ENCODE measurements at regions not wholly inside any gene's neighbourhood (a gene's known extent, or its start where the extent isn't known, plus 50 kb on each side); places are given as distances from the start of the nearest gene placed in this dataset.
"Not testable (repeated sequence)": the region's sequence is repeated elsewhere in the genome, so short reads cannot be mapped to it uniquely, and the experiment has no call there.

DNA sequence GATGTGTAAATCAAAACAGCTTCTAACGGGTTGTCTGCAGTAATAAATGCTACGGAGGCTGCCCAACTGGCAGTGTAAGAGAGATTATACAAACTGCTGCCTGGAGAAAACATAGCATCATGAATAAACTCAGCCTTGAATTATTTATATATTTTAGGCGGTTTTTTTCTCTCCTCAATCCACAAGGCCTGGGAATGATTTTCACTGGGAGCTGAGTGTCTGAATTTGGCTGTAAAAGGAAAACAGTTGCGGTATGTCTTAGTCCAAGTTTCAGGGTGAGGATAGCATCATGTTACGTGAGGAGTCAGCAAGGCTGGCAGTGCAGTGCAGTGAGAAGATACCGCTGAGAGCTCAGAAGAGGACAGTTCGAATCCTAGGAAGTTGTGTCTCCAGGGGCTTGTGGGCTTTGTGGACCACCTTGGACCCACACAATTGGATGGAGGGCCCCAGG lies 291.5 kb upstream of the BOD1L1 start:
- Histone ChIP-seq H3K9ac (ENCODE audit: low read depth in 1 of 2, low read length in 2 of 2) (no peak overlapping the region), H3K4me3 (ENCODE audit: low read depth in 1 of 2, low read length in 2 of 2) (no peak overlapping the region), H3K36me3 (ENCODE audit: control insufficient read depth in 1 of 2, insufficient read depth in 2 of 2, low read length in 2 of 2) (no peaks in the 10 kb centered on the region), H3K27ac (ENCODE audit: low read depth, low read length) (no peak overlapping the region), H3K4me1 (ENCODE audit: control insufficient read depth in 1 of 2, insufficient read depth in 2 of 2, low read length in 2 of 2) (peaks cover 7 to 14% of the 10 kb centered on the region in 2 donors), H3K9me3 (ENCODE audit: control insufficient read depth in 1 of 2, low read length in 2 of 2) (no peaks in the 10 kb centered on the region), H3K27me3 (ENCODE audit: control insufficient read depth in 1 of 2, insufficient read depth in 2 of 2, low read length in 2 of 2) (no peaks in the 10 kb centered on the region)

DNA sequence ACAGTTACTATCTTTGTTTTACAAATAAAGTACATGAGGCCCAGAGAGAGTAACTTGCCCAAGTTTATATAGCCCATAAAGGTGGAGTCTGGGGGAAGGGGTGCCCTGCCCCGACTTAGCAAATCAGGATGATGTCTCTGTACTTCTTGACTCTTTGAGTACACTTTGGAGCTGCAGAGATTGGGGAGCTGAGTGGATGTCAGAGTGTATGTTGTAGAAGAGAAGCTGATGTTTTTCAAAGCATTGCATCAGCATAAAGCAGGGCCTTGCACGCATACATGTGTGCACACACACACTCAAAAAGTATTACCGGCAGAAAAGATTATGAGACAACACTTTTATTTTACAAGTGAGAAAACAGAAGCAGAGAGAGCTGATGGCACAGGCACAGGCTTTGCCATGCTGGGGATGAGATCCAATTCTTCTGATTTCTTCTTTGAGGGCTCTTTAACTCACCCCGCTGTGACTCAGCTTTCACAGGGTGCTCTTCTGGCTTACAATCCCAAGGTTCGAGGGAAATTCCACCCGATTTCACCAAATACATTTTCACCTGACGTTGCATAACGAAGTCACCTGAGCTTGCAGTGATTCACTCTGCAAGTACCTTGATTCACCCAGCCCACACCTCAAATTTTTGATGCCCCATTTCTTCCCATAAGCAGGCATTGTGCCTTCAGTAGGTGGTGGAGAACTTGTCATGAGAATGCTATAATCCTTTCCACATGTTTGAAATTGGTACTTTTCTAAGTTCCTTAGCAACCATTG lies 292.8 kb upstream of the BOD1L1 start:
- H3K4me1 ChIP-seq (ENCODE audit: control insufficient read depth in 1 of 2, insufficient read depth in 2 of 2, low read length in 2 of 2) = peaks cover 7 to 14% of the 10 kb centered on the region in 2 donors
- H3K36me3 ChIP-seq (ENCODE audit: control insufficient read depth in 1 of 2, insufficient read depth in 2 of 2, low read length in 2 of 2) = no peaks in the 10 kb centered on the region
- H3K4me3 ChIP-seq (ENCODE audit: low read depth in 1 of 2, low read length in 2 of 2) = no peak overlapping the region
- H3K27me3 ChIP-seq (ENCODE audit: control insufficient read depth in 1 of 2, insufficient read depth in 2 of 2, low read length in 2 of 2) = no peaks in the 10 kb centered on the region
- no peak overlapping the region for H3K27ac ChIP-seq (ENCODE audit: low read depth, low read length)
- H3K9me3 ChIP-seq (ENCODE audit: control insufficient read depth in 1 of 2, low read length in 2 of 2) = no peaks in the 10 kb centered on the region
- no peak overlapping the region for H3K9ac ChIP-seq (ENCODE audit: low read depth in 1 of 2, low read length in 2 of 2)

- Histone ChIP-seq H3K4me3 (ENCODE audit: low read depth in 1 of 2, low read length in 2 of 2) (no peak overlapping the region), H3K4me1 (ENCODE audit: control insufficient read depth in 1 of 2, insufficient read depth in 2 of 2, low read length in 2 of 2) (peaks cover 7 to 14% of the 10 kb centered on the region in 2 donors), H3K9ac (ENCODE audit: low read depth in 1 of 2, low read length in 2 of 2) (no peak overlapping the region), H3K27ac (ENCODE audit: low read depth, low read length) (no peak overlapping the region), H3K9me3 (ENCODE audit: control insufficient read depth in 1 of 2, low read length in 2 of 2) (no peaks in the 10 kb centered on the region), H3K36me3 (ENCODE audit: control insufficient read depth in 1 of 2, insufficient read depth in 2 of 2, low read length in 2 of 2) (no peaks in the 10 kb centered on the region), H3K27me3 (ENCODE audit: control insufficient read depth in 1 of 2, insufficient read depth in 2 of 2, low read length in 2 of 2) (no peaks in the 10 kb centered on the region)
Measured at GRCh38 chr4:13920901-13921300, 293.4 kb upstream of the BOD1L1 start.

DNA sequence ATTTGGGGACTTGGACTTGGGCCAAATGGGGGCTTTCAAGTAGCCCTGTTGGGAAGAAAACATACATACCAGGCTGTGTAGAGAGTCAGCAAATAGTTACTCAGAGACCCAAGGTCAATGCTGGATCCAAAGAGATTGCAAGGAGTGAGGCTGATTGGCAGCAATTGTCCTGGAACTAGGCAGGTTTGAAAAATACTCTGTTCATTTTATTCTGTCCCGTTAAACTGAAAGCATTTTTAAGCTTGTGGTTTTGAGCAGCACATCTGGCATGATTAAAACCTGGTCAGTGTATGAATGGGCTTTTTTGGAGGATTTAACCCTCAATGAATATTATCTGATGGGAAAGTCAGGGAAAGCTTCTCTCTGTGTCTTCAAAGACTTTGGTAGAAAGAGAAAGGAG lies 294.3 kb upstream of the BOD1L1 start:
- Histone ChIP-seq H3K27ac (ENCODE audit: low read depth, low read length) (no peak overlapping the region), H3K9me3 (ENCODE audit: control insufficient read depth in 1 of 2, low read length in 2 of 2) (no peaks in the 10 kb centered on the region), H3K4me1 (ENCODE audit: control insufficient read depth in 1 of 2, insufficient read depth in 2 of 2, low read length in 2 of 2) (peaks cover 7 to 14% of the 10 kb centered on the region in 2 donors)

GRCh38 chr4:13922459-13922858 lies 294.9 kb upstream of the BOD1L1 start:
- peaks cover 7 to 8% of the 10 kb centered on the region in 2 donors for H3K4me1 ChIP-seq (ENCODE audit: control insufficient read depth in 1 of 2, insufficient read depth in 2 of 2, low read length in 2 of 2)
- H3K9me3 ChIP-seq (ENCODE audit: control insufficient read depth in 1 of 2, low read length in 2 of 2) = no peaks in the 10 kb centered on the region
- H3K27ac ChIP-seq (ENCODE audit: low read depth, low read length) = no peak overlapping the region
- H3K27me3 ChIP-seq (ENCODE audit: control insufficient read depth in 1 of 2, insufficient read depth in 2 of 2, low read length in 2 of 2) = no peaks in the 10 kb centered on the region
- no peak overlapping the region for H3K9ac ChIP-seq (ENCODE audit: low read depth in 1 of 2, low read length in 2 of 2)
- no peak overlapping the region for H3K4me3 ChIP-seq (ENCODE audit: low read depth in 1 of 2, low read length in 2 of 2)
- no peaks in the 10 kb centered on the region for H3K36me3 ChIP-seq (ENCODE audit: control insufficient read depth in 1 of 2, insufficient read depth in 2 of 2, low read length in 2 of 2)

More for the DNA sequence above, 294.3 kb upstream of the BOD1L1 start:
- H3K27me3 ChIP-seq (ENCODE audit: control insufficient read depth in 1 of 2, insufficient read depth in 2 of 2, low read length in 2 of 2) = no peaks in the 10 kb centered on the region
- H3K4me3 ChIP-seq (ENCODE audit: low read depth in 1 of 2, low read length in 2 of 2) = no peak overlapping the region
- H3K36me3 ChIP-seq (ENCODE audit: control insufficient read depth in 1 of 2, insufficient read depth in 2 of 2, low read length in 2 of 2) = no peaks in the 10 kb centered on the region
- H3K9ac ChIP-seq (ENCODE audit: low read depth in 1 of 2, low read length in 2 of 2) = no peak overlapping the region

GRCh38 chr4:13922873-13923645 lies 295.5 kb upstream of the BOD1L1 start:
- Histone ChIP-seq H3K27ac (ENCODE audit: low read depth, low read length) (no peak overlapping the region), H3K4me3 (ENCODE audit: low read depth in 1 of 2, low read length in 2 of 2) (no peak overlapping the region), H3K36me3 (ENCODE audit: control insufficient read depth in 1 of 2, insufficient read depth in 2 of 2, low read length in 2 of 2) (no peaks in the 10 kb centered on the region), H3K4me1 (ENCODE audit: control insufficient read depth in 1 of 2, insufficient read depth in 2 of 2, low read length in 2 of 2) (peaks cover 2 to 4% of the 10 kb centered on the region in 2 donors), H3K27me3 (ENCODE audit: control insufficient read depth in 1 of 2, insufficient read depth in 2 of 2, low read length in 2 of 2) (no peaks in the 10 kb centered on the region), H3K9ac (ENCODE audit: low read depth in 1 of 2, low read length in 2 of 2) (no peak overlapping the region), H3K9me3 (ENCODE audit: control insufficient read depth in 1 of 2, low read length in 2 of 2) (no peaks in the 10 kb centered on the region)

GRCh38 chr4:13924900-13925299 lies 297.4 kb upstream of the BOD1L1 start:
- not testable (repeated sequence) for H3K27me3 ChIP-seq (ENCODE audit: control insufficient read depth in 1 of 2, insufficient read depth in 2 of 2, low read length in 2 of 2); H3K9ac ChIP-seq (ENCODE audit: low read depth in 1 of 2, low read length in 2 of 2); H3K9me3 ChIP-seq (ENCODE audit: control insufficient read depth in 1 of 2, low read length in 2 of 2); H3K4me3 ChIP-seq (ENCODE audit: low read depth in 1 of 2, low read length in 2 of 2); H3K27ac ChIP-seq (ENCODE audit: low read depth, low read length); H3K36me3 ChIP-seq (ENCODE audit: control insufficient read depth in 1 of 2, insufficient read depth in 2 of 2, low read length in 2 of 2); H3K4me1 ChIP-seq (ENCODE audit: control insufficient read depth in 1 of 2, insufficient read depth in 2 of 2, low read length in 2 of 2)

- Histone ChIP-seq H3K4me3 (ENCODE audit: low read depth in 1 of 2, low read length in 2 of 2) (no peak overlapping the region), H3K27me3 (ENCODE audit: control insufficient read depth in 1 of 2, insufficient read depth in 2 of 2, low read length in 2 of 2) (no peaks in the 10 kb centered on the region), H3K36me3 (ENCODE audit: control insufficient read depth in 1 of 2, insufficient read depth in 2 of 2, low read length in 2 of 2) (no peaks in the 10 kb centered on the region), H3K27ac (ENCODE audit: low read depth, low read length) (no peak overlapping the region), H3K9ac (ENCODE audit: low read depth in 1 of 2, low read length in 2 of 2) (no peak overlapping the region), H3K9me3 (ENCODE audit: control insufficient read depth in 1 of 2, low read length in 2 of 2) (no peaks in the 10 kb centered on the region), H3K4me1 (ENCODE audit: control insufficient read depth in 1 of 2, insufficient read depth in 2 of 2, low read length in 2 of 2) (no peaks in the 10 kb centered on the region)
Measured at GRCh38 chr4:13928214-13928613, 300.7 kb upstream of the BOD1L1 start.

GRCh38 chr4:13930155-13930554 lies 302.6 kb upstream of the BOD1L1 start:
- no peaks in the 10 kb centered on the region for H3K4me1 ChIP-seq (ENCODE audit: control insufficient read depth in 1 of 2, insufficient read depth in 2 of 2, low read length in 2 of 2)
- H3K9me3 ChIP-seq (ENCODE audit: control insufficient read depth in 1 of 2, low read length in 2 of 2) = no peaks in the 10 kb centered on the region
- H3K27me3 ChIP-seq (ENCODE audit: control insufficient read depth in 1 of 2, insufficient read depth in 2 of 2, low read length in 2 of 2) = no peaks in the 10 kb centered on the region
- H3K27ac ChIP-seq (ENCODE audit: low read depth, low read length) = no peak overlapping the region
- no peak overlapping the region for H3K4me3 ChIP-seq (ENCODE audit: low read depth in 1 of 2, low read length in 2 of 2)
- no peak overlapping the region for H3K9ac ChIP-seq (ENCODE audit: low read depth in 1 of 2, low read length in 2 of 2)
- H3K36me3 ChIP-seq (ENCODE audit: control insufficient read depth in 1 of 2, insufficient read depth in 2 of 2, low read length in 2 of 2) = no peaks in the 10 kb centered on the region

DNA sequence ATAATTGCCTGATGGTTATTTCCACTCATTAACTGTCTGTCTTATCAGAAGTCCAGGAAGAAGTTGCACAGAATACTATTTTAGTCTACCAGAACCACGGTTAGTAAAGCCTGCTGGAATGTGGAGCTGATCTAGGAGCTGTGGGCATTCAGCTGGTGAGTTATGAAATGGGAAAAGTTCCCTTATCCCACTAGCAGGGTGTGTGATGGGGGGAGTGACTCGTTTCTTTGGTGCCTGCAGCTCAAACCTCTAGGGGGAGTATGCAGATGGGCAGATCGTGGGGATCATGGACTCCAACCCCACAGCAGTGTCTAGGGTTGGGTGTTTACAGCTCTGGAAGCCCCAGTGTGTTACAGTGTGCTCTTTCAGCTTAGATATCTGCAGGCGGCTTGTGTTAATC lies 305.7 kb upstream of the BOD1L1 start:
- Histone ChIP-seq H3K27me3 (ENCODE audit: control insufficient read depth in 1 of 2, insufficient read depth in 2 of 2, low read length in 2 of 2) (no peaks in the 10 kb centered on the region), H3K9me3 (ENCODE audit: control insufficient read depth in 1 of 2, low read length in 2 of 2) (no peaks in the 10 kb centered on the region), H3K4me1 (ENCODE audit: control insufficient read depth in 1 of 2, insufficient read depth in 2 of 2, low read length in 2 of 2) (no peaks in the 10 kb centered on the region), H3K36me3 (ENCODE audit: control insufficient read depth in 1 of 2, insufficient read depth in 2 of 2, low read length in 2 of 2) (no peaks in the 10 kb centered on the region), H3K9ac (ENCODE audit: low read depth in 1 of 2, low read length in 2 of 2) (no peak overlapping the region), H3K4me3 (ENCODE audit: low read depth in 1 of 2, low read length in 2 of 2) (no peak overlapping the region), H3K27ac (ENCODE audit: low read depth, low read length) (no peak overlapping the region)

Measured in duodenal mucosa (tissue), 2 donors.